ENCODE measurements at regions not wholly inside any gene's neighbourhood (a gene's known extent, or its start where the extent isn't known, plus 50 kb on each side); places are given as distances from the start of the nearest gene placed in this dataset.

DNA sequence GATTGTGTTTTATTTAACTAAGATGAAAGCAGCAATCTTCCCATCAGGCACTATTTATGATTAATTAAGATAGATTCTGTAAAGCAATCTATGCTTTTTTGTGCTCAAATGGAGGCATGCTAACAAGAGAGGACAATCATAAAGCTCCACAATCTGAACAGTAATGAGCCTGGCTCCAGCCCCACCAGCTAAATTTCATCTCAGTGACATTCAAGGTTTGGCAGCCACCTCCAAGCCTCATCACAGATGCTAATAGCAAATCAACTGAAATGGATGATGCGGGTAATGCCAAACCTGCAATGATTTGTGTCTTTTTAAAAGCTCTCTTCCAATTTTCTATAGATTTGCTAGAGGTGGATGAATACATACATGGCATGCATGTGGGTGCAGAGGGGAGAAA lies 456.6 kb downstream of the TDRD15 start:
- Histone ChIP-seq H3K4me3 (no peak overlapping the region), H3K4me1 (no peaks in the 10 kb centered on the region)

DNA sequence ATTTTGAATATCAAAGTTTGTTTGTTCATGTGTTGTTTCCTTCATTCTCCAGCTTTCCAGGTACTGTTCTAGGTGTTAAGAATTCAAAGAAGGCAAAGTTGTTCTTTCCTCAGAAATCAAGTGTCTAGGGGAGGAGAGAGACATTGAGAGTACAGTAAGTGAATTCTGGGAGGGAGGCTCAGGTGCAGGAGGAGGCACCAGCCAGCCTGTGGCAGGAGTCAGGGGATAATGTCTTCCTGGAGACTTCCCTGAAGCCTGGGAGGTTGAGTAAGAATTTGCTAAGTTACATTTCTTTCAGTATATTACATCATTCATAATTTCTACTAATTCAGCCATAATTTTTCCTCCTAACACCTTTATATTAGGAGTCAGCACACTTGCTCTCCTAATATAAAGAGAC lies 462.1 kb downstream of the TDRD15 start:
- Histone ChIP-seq H3K27ac (no peak overlapping the region), H3K4me1 (no peaks in the 10 kb centered on the region), H3K9me3 (no peaks in the 10 kb centered on the region), H3K36me3 (no peaks in the 10 kb centered on the region), H3K27me3 (no peaks in the 10 kb centered on the region), H3K4me3 (no peak overlapping the region)
- TF ChIP-seq POLR2AphosphoS5 (IDR thresholded peaks at IDR 0.05; ENCODE audit: insufficient read depth in 1 of 2, low read depth in 1 of 2) (no peak), POLR2A (IDR thresholded peaks at IDR 0.05) (no peak)
- TF ChIP-seq, protein P1, sequence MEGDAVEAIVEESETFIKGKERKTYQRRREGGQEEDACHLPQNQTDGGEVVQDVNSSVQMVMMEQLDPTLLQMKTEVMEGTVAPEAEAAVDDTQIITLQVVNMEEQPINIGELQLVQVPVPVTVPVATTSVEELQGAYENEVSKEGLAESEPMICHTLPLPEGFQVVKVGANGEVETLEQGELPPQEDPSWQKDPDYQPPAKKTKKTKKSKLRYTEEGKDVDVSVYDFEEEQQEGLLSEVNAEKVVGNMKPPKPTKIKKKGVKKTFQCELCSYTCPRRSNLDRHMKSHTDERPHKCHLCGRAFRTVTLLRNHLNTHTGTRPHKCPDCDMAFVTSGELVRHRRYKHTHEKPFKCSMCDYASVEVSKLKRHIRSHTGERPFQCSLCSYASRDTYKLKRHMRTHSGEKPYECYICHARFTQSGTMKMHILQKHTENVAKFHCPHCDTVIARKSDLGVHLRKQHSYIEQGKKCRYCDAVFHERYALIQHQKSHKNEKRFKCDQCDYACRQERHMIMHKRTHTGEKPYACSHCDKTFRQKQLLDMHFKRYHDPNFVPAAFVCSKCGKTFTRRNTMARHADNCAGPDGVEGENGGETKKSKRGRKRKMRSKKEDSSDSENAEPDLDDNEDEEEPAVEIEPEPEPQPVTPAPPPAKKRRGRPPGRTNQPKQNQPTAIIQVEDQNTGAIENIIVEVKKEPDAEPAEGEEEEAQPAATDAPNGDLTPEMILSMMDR (IDR thresholded peaks at IDR 0.05) = no peak
- intact Hi-C loops (cut with DNase I) = no loop called here
- DNase-seq (ENCODE audit: extremely low spot score in 2 of 2) = no peak

More for the DNA sequence above, 456.6 kb downstream of the TDRD15 start:
- no peaks in the 10 kb centered on the region for H3K27me3 ChIP-seq
- TF ChIP-seq POLR2AphosphoS5 (IDR thresholded peaks at IDR 0.05; ENCODE audit: insufficient read depth in 1 of 2, low read depth in 1 of 2) (no peak), POLR2A (IDR thresholded peaks at IDR 0.05) (no peak)
- TF ChIP-seq, protein P1 (IDR thresholded peaks at IDR 0.05) = no peak
- H3K36me3 ChIP-seq = no peaks in the 10 kb centered on the region
- intact Hi-C loops (cut with DNase I) = no loop called here
- no peaks in the 10 kb centered on the region for H3K9me3 ChIP-seq
- DNase-seq (ENCODE audit: extremely low spot score in 2 of 2) = no peak
- no peak overlapping the region for H3K27ac ChIP-seq

DNA sequence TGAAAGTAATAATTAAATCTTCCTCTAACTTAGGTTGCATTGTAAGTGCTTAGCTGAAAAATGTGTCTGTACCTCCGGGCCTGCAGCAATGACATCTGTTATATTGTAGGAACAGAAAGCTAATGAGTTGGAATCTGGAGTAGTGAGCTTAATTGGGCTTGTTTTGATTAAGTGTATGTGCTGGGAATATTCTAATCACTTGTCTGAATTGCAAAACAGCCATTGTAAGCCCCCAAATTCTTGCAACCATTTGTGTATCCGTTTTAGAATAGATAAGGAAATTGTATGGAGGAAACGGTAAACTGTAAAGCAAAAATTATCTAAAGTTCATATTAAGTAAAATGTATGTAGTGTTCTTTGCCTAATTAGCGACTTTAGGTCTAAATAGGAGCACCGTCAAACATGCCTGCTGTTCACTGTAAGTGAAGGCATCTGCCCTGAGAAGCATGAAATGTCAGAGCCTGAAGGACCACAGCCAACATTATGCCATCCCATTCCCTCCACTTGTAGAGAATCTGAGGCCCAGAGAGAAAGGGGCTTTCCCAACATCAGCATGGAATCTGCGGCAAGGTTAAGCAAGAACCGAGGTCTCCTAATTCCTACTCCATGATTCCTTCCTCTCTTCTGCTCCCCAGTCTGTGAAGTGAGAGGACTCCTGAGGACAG lies 466.4 kb downstream of the TDRD15 start:
- H3K36me3 ChIP-seq = no peaks in the 10 kb centered on the region
- intact Hi-C loops (cut with DNase I) = no loop called here
- no peaks in the 10 kb centered on the region for H3K9me3 ChIP-seq
- H3K27me3 ChIP-seq = no peaks in the 10 kb centered on the region
- H3K4me1 ChIP-seq = no peaks in the 10 kb centered on the region
- H3K27ac ChIP-seq = no peak overlapping the region
- H3K4me3 ChIP-seq = no peak overlapping the region
- no peak for DNase-seq (ENCODE audit: extremely low spot score in 2 of 2)
- TF ChIP-seq, protein P1 (IDR thresholded peaks at IDR 0.05) = no peak
- TF ChIP-seq POLR2AphosphoS5 (IDR thresholded peaks at IDR 0.05; ENCODE audit: insufficient read depth in 1 of 2, low read depth in 1 of 2) = no peak
- TF ChIP-seq POLR2A (IDR thresholded peaks at IDR 0.05) = no peak

DNA sequence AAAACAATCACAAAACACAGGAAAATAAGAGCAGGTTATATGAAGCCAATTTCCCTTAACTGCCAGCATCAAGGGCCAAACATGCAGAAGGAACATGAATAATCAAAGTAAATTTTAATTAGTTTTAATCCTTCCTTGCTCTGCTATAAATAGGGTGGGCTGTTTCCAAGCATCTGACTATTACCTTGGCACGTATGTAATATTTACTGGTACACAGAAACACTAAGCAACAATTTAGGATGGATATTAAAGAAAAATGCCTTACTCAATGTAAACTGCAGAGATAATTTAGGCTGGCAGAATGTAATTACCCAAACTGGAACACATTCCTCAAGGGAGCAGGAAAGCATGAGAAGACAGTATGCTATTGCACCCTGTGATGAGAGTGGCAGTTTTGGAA lies 468.2 kb downstream of the TDRD15 start:
- no peak for DNase-seq (ENCODE audit: extremely low spot score in 2 of 2)
- TF ChIP-seq POLR2A (IDR thresholded peaks at IDR 0.05) = no peak
- no peak for TF ChIP-seq POLR2AphosphoS5 (IDR thresholded peaks at IDR 0.05; ENCODE audit: insufficient read depth in 1 of 2, low read depth in 1 of 2)
- TF ChIP-seq, protein P1 (IDR thresholded peaks at IDR 0.05) = no peak
- intact Hi-C loops (cut with DNase I) = no loop called here

DNA sequence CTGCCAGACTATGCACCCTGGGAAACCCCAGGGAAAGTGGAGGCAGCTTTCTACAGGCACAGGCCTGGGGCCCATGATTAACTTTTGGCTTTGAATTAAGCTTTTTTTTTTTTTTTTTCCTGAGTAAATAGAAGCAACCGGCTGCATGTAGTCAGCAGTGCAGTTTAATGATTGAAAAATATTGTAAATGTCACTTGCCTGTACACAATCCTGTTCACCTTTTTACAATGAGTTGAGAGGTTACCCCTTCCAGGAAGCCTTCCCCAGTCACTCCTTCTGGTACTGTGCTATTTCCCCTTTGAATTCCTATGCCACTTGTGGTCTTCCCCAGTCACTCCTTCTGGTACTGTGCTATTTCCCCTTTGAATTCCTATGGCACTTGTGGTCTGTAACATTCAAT lies 475.6 kb downstream of the TDRD15 start:
- TF ChIP-seq POLR2AphosphoS5 (IDR thresholded peaks at IDR 0.05; ENCODE audit: insufficient read depth in 1 of 2, low read depth in 1 of 2) = no peak
- no peak for TF ChIP-seq POLR2A (IDR thresholded peaks at IDR 0.05)
- TF ChIP-seq, protein P1 (IDR thresholded peaks at IDR 0.05) = no peak
- H3K4me1 ChIP-seq = no peaks in the 10 kb centered on the region
- H3K9me3 ChIP-seq = no peaks in the 10 kb centered on the region
- H3K4me3 ChIP-seq = no peak overlapping the region
- intact Hi-C loops (cut with DNase I) = no loop called here
- no peaks in the 10 kb centered on the region for H3K36me3 ChIP-seq
- no peak for DNase-seq (ENCODE audit: extremely low spot score in 2 of 2)
- no peak overlapping the region for H3K27ac ChIP-seq
- no peaks in the 10 kb centered on the region for H3K27me3 ChIP-seq

More for the DNA sequence above, 468.2 kb downstream of the TDRD15 start:
- Histone ChIP-seq H3K4me3 (no peak overlapping the region), H3K36me3 (no peaks in the 10 kb centered on the region), H3K27ac (no peak overlapping the region), H3K27me3 (no peaks in the 10 kb centered on the region), H3K9me3 (no peaks in the 10 kb centered on the region), H3K4me1 (no peaks in the 10 kb centered on the region)

Data from vagina (tissue), 2 donors.